Activated CD8-positive, alpha-beta T cell treated with anti-CD3 and anti-CD28 coated beads for 36 hours (primary cell): ENCODE measurements at regions not wholly inside any gene's neighbourhood (a gene's known extent, or its start where the extent isn't known, plus 50 kb on each side); places are given as distances from the start of the nearest gene placed in this dataset.
"Not testable (repeated sequence)": the region's sequence is repeated elsewhere in the genome, so short reads cannot be mapped to it uniquely, and the experiment has no call there.

ENCODE experiments used
- ATAC-seq: fragments of 200-7000 bp; cut with Tn5 transposase; one replicate; pipeline ENCODE4 v1.10.0; 2021; ENCODE audit warnings: mild to moderate bottlenecking, moderate library complexity
- CTCF ChIA-PET: fragments of 350-600 bp; sonication (Branson Sonifier 250); formaldehyde crosslinking; loops from one replicate; lab custom pipeline; 2021; ENCODE audit warnings: antibody characterized with exemption; lab: Charles Lee
- POLR2A ChIA-PET: fragments of 350-600 bp; sonication (Branson Sonifier 250); formaldehyde crosslinking; loops from one replicate; lab custom pipeline; 2021; ENCODE audit warnings: antibody characterized with exemption; lab: Charles Lee
- DNase-seq: peaks from one replicate; pipeline ENCODE4 v3.0.0-alpha.2; 2020
- H3K27ac Mint-ChIP-seq: one replicate; pipeline ENCODE4 v1.8.0; 2021; ENCODE audit warnings: mild to moderate bottlenecking, mixed read lengths
- H3K27me3 Mint-ChIP-seq: one replicate; pipeline ENCODE4 v1.8.0; 2021; ENCODE audit warnings: mixed read lengths
- H3K36me3 Mint-ChIP-seq: one replicate; pipeline ENCODE4 v1.8.0; 2021; ENCODE audit warnings: low read depth, mixed read lengths
- H3K4me1 Mint-ChIP-seq: one replicate; pipeline ENCODE4 v1.8.0; 2021; ENCODE audit warnings: low read depth, mixed read lengths
- H3K4me3 Mint-ChIP-seq: one replicate; pipeline ENCODE4 v1.8.0; 2021; ENCODE audit warnings: mild to moderate bottlenecking, moderate library complexity, mixed read lengths
- H3K9me3 Mint-ChIP-seq: one replicate; pipeline ENCODE4 v1.8.0; 2021; ENCODE audit warnings: mixed read lengths
- intact Hi-C: fragments of 100-400 bp; cut with micrococcal nuclease; formaldehyde crosslinking; loops from one replicate; pipeline ENCODE4 v1.10.0; 2022
- TF ChIP-seq, protein P1 (sequence below): fragments of 200-600 bp; IDR thresholded peaks from one replicate; pipeline ENCODE4 v1.8.0; 2022; ENCODE audit warnings: antibody characterized with exemption, mild to moderate bottlenecking

DNA sequence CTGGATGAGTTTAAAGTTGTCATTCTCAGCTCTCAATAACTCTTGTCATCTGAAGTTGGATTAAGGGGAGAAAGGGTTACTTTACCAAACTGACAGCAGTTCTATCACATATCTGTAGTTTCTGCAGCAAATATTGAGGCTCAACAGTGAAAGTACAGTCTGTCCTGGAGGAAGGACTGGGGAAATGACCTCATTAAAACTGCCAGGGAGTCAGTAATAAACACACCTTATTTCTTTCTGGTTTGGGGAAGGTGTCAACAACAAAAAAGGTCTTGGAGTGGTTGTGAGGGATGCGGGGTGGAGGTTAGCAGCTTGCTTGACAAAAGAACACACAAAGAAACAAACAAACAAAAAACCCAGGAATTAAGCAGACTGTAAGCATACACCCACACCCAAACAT, 1418.0 kb downstream of the STIM2 start:
- Mint-ChIP-seq H3K27ac (no peak overlapping the region), H3K9me3 (peaks cover 2% of the 10 kb centered on the region), H3K4me1 (no peaks in the 10 kb centered on the region), H3K4me3 (no peak overlapping the region), H3K36me3 (no peaks in the 10 kb centered on the region), H3K27me3 (no peaks in the 10 kb centered on the region)
- TF ChIP-seq, protein P1, sequence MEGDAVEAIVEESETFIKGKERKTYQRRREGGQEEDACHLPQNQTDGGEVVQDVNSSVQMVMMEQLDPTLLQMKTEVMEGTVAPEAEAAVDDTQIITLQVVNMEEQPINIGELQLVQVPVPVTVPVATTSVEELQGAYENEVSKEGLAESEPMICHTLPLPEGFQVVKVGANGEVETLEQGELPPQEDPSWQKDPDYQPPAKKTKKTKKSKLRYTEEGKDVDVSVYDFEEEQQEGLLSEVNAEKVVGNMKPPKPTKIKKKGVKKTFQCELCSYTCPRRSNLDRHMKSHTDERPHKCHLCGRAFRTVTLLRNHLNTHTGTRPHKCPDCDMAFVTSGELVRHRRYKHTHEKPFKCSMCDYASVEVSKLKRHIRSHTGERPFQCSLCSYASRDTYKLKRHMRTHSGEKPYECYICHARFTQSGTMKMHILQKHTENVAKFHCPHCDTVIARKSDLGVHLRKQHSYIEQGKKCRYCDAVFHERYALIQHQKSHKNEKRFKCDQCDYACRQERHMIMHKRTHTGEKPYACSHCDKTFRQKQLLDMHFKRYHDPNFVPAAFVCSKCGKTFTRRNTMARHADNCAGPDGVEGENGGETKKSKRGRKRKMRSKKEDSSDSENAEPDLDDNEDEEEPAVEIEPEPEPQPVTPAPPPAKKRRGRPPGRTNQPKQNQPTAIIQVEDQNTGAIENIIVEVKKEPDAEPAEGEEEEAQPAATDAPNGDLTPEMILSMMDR = no peak
- ATAC-seq = no peak
- ChIA-PET CTCF (no interaction called here), POLR2A (no interaction called here)
- intact Hi-C loops = no loop called here
- no peak for DNase-seq

GRCh38 chr4:28279249-28279648, 1418.6 kb downstream of the STIM2 start:
- TF ChIP-seq, protein P1 = no peak
- Mint-ChIP-seq H3K27me3 (no peaks in the 10 kb centered on the region), H3K4me3 (no peak overlapping the region), H3K27ac (no peak overlapping the region), H3K4me1 (no peaks in the 10 kb centered on the region), H3K36me3 (no peaks in the 10 kb centered on the region), H3K9me3 (peaks cover 2% of the 10 kb centered on the region)
- ChIA-PET POLR2A (no interaction called here), CTCF (no interaction called here)
- DNase-seq (no peak), ATAC-seq (no peak)
- intact Hi-C loops = no loop called here

DNA sequence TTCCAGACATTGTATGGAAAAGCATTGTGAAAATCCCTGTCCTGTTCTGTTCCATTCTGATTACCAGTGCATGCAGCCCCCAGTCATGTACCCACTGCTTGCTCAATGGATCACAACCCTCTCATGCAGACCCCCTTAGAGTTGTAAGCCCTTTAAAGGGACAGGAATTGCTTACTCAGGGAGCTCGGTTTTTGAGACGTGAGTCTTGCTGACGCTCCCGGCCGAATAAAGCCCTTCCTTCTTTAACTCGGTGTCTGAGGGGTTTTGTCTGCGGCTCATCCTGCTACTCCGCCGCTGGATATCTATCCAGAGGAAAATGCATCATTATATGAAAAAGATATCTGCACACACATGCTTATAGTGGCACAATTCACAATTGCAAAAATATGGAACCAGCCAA, 1425.6 kb downstream of the STIM2 start:
- H3K9me3 Mint-ChIP-seq, CTCF ChIA-PET, DNase-seq, ATAC-seq, H3K36me3 Mint-ChIP-seq, POLR2A ChIA-PET, intact Hi-C loops, H3K4me1 Mint-ChIP-seq, H3K27me3 Mint-ChIP-seq, H3K4me3 Mint-ChIP-seq, H3K27ac Mint-ChIP-seq: not testable (repeated sequence)

- ATAC-seq (no peak), DNase-seq (no peak)
- H3K9me3 Mint-ChIP-seq = peaks cover 6% of the 10 kb centered on the region
- TF ChIP-seq, protein P1 = no peak
- intact Hi-C loops = no loop called here
- no peaks in the 10 kb centered on the region for H3K36me3 Mint-ChIP-seq
- H3K27me3 Mint-ChIP-seq = no peaks in the 10 kb centered on the region
- POLR2A ChIA-PET = no interaction called here
- CTCF ChIA-PET = no interaction called here
- no peak overlapping the region for H3K4me3 Mint-ChIP-seq
- no peak overlapping the region for H3K27ac Mint-ChIP-seq
- H3K4me1 Mint-ChIP-seq = no peaks in the 10 kb centered on the region
Measured at GRCh38 chr4:28287831-28288233, 1427.2 kb downstream of the STIM2 start.

DNA sequence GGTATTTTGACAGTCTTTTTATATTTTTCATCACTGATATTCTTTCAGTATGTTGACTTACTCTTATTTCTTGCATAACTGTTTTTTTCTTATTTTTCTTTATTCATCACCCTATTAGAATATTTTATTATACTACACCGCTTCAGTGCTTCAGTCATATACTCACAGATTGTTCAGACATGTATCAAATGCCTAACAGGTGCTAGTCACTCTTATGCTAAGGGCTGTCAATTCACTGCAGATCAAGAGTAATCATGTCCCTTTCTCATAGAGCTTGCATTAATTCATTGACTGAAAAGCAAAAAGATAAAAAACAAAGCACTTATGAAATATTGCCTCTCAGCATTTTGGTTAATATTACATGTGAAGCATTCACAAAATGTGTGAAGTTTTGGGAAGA, 1435.6 kb downstream of the STIM2 start:
- ChIA-PET CTCF (no interaction called here), POLR2A (no interaction called here)
- Mint-ChIP-seq H3K27ac (no peak overlapping the region), H3K9me3 (peaks cover 9% of the 10 kb centered on the region), H3K4me3 (no peak overlapping the region), H3K36me3 (no peaks in the 10 kb centered on the region), H3K27me3 (no peaks in the 10 kb centered on the region), H3K4me1 (no peaks in the 10 kb centered on the region)
- intact Hi-C loops = no loop called here
- TF ChIP-seq, protein P1 = no peak
- DNase-seq (no peak), ATAC-seq (no peak)

DNA sequence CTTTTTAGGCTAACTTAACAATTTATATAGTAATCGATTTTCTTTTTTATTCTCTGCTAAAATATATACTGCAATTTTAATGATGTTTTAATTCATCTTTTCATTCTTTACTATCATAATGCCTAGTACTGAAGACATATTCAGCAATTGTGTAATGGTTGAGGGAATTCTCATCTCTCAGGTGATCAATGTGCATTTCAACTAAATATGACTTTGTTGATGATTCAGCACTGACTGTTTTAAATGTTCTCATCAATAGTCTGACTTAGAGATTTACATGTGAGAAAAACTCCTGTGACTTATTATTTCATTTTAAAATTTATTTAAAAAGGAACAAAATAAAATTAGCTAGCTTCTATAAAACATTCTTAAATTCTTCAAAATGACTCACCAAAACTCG, 1450.3 kb downstream of the STIM2 start:
- H3K9me3 Mint-ChIP-seq = peaks cover 12% of the 10 kb centered on the region
- no peaks in the 10 kb centered on the region for H3K27me3 Mint-ChIP-seq
- no peak for ATAC-seq
- POLR2A ChIA-PET = no interaction called here
- no peak overlapping the region for H3K4me3 Mint-ChIP-seq
- intact Hi-C loops = no loop called here
- no peak overlapping the region for H3K27ac Mint-ChIP-seq
- no peaks in the 10 kb centered on the region for H3K36me3 Mint-ChIP-seq
- no peak for DNase-seq
- CTCF ChIA-PET = no interaction called here
- no peaks in the 10 kb centered on the region for H3K4me1 Mint-ChIP-seq
- TF ChIP-seq, protein P1 = no peak

- H3K4me1 Mint-ChIP-seq, H3K4me3 Mint-ChIP-seq, CTCF ChIA-PET, H3K36me3 Mint-ChIP-seq, H3K27ac Mint-ChIP-seq, ATAC-seq, DNase-seq, POLR2A ChIA-PET, intact Hi-C loops, H3K27me3 Mint-ChIP-seq: not testable (repeated sequence)
- peaks cover 12% of the 10 kb centered on the region for H3K9me3 Mint-ChIP-seq
Measured at GRCh38 chr4:28312497-28312896, 1451.9 kb downstream of the STIM2 start.
